ENCODE measurements at regions not wholly inside any gene's neighbourhood (a gene's known extent, or its start where the extent isn't known, plus 50 kb on each side); places are given as distances from the start of the nearest gene placed in this dataset.
A peak's percentile ranks its signal among the peaks of the same experiment; 100 is the strongest.

- in situ Hi-C loops (cut with MboI; ENCODE audit: low pct_unique_long_range_greater_than_20kb, low sequenced_read_pairs): no loop called here
- no peak for DNase-seq
Observed at GRCh38 chr5:148012801-148013200, 51.0 kb upstream of the SPINK5 start.

DNA sequence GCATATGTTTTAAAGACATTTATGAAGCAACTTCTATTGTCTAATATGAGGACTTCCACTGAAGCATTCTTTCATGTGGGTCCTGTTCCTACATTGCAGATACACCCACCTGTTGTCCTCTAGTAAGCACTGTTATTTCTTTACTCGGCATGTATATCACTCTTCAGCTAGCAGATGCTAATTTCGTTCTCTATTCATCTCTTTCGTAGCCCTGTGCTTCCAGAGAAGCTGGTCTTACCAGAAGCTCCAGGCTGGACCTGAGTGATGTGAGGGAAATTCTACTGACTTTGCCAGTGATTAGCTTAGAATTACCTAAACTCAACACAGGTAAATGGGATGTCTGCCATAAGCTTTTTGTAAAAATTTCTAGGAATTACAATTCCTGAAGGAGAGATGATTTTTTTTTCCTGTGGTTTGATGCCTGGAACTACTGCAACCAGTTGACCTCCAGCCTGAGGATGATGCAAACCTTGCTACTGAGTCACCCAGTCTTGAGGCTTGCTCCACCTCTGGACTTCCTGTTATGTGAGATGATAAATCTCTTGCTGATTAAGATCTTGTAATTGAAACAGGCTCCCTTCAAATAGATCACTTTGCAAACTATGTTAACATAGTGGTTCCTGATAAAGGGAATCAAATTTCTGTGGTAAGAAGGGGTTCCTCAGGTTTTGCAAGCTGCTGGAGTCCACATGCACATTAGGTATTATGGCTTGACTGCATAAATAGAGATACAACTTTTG lies 52.2 kb upstream of the SPINK5 start:
- DNase-seq: no peak
- in situ Hi-C loops (cut with MboI; ENCODE audit: low pct_unique_long_range_greater_than_20kb, low sequenced_read_pairs): no loop called here

- DNase-seq: peak; percentile 1
- in situ Hi-C loops (cut with MboI; ENCODE audit: low pct_unique_long_range_greater_than_20kb, low sequenced_read_pairs): no loop called here
Observed at GRCh38 chr5:148005788-148006520, 57.8 kb upstream of the SPINK5 start.

DNA sequence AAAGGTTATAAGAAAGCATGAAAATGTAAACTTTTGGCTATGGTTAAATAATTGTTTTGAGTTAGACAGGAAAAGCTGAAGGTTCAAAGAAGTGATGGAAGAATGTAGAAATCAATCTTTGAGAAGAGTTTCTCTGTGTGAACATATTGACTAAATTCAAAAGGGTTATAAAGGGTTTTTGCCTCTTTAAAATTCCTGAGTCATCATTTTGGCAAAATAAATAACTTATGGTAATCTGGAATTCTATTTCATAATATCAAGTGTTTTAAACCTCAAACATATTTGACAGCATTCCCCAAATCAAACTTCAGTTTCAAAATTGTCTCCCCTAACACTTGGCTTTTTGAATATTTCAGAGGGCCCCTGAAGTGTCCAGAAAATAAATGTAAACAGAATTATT lies 60.6 kb upstream of the SPINK5 start:
- in situ Hi-C loops (cut with MboI; ENCODE audit: low pct_unique_long_range_greater_than_20kb, low sequenced_read_pairs): no loop called here

DNA sequence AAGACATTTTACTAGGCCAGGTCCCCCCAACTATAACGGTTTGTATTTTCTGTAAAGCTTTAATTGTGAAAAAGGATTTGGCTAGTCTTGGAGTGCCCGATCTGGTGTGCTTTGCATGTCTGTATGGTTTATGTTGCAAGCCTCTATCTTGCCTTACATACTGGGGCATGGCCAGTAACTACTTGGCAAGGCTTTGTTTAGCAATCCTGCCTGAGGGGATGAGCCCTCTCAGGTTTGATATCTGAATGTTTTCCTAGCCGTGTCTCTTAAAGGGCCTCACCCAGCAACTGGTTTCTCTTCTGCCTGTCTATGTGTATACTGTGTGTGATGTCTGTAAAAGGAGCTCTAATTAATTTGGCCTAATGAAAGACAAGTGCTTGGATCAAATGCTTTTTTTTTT lies 61.3 kb upstream of the SPINK5 start:
- in situ Hi-C loops (cut with MboI; ENCODE audit: low pct_unique_long_range_greater_than_20kb, low sequenced_read_pairs): no loop called here
- no peak for DNase-seq

More for the DNA sequence above, 60.6 kb upstream of the SPINK5 start:
- no peak for DNase-seq

DNA sequence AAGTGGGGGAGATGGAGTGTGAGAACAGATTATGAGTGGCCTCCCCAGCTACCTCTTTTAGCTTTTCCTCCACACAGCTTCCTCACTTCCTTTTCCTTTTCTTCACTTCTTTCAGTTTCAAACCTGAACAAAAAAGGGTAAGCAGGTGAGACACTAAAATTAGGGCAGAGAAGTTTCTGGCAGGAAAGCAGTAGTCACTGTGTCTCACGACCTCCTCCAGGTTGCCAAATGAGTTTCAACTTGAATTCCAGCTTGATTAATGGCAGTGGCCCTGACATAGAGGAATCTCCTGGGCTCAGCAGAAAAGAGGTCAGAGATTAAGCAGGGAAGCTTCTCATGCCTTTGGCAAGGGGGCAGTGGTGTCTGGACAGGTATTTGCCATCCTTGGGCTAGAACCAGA lies 63.7 kb upstream of the SPINK5 start:
- in situ Hi-C loops (cut with MboI; ENCODE audit: low pct_unique_long_range_greater_than_20kb, low sequenced_read_pairs): no loop called here
- no peak for DNase-seq

GRCh38 chr5:147998704-147999103 lies 65.1 kb upstream of the SPINK5 start:
- in situ Hi-C loops (cut with MboI; ENCODE audit: low pct_unique_long_range_greater_than_20kb, low sequenced_read_pairs): no loop called here
- no peak for DNase-seq

GRCh38 chr5:147997486-147997885 lies 66.3 kb upstream of the SPINK5 start:
- in situ Hi-C loops (cut with MboI; ENCODE audit: low pct_unique_long_range_greater_than_20kb, low sequenced_read_pairs): no loop called here
- no peak for DNase-seq

- in situ Hi-C loops (cut with MboI; ENCODE audit: low pct_unique_long_range_greater_than_20kb, low sequenced_read_pairs): no loop called here
- no peak for DNase-seq
Observed at GRCh38 chr5:147996379-147996778, 67.4 kb upstream of the SPINK5 start.

DNA sequence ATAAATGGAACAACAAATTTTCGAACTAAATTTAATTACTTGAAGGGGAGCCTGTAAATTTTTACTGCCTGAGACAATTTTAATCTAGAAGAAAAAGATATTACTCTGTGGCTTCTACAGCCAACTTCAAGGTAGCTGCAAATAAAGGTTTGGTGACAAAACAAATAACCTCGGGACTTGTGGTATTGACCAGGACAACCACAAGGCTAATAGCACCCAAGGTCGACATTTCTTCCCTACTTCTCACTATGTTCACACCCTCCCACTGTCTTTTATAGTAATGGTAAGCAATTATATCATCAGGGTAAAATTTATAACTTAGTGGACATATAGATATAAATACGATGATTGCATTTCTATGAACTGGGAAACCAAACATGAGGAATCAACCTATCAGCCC lies 67.9 kb upstream of the SPINK5 start:
- in situ Hi-C loops (cut with MboI; ENCODE audit: low pct_unique_long_range_greater_than_20kb, low sequenced_read_pairs): no loop called here
- DNase-seq: no peak

DNA sequence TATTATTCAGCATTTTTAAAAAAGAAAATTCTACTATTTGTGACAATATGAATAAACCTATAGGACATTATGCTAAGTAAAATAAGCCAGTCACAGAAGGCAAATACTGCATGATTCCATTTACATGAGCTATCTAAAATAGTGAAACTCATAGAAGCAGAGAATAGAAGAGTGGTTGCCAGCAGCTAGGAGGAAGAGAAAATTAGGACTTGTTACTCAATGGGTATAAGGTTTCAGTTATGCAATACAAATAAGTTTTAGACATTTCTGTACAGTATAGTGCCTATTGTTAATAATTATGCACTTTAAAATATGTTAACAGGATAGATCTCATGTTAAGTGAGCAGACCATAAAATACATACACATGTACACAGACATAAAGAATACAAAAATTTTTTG lies 73.8 kb upstream of the SPINK5 start:
- no peak for DNase-seq

DNA sequence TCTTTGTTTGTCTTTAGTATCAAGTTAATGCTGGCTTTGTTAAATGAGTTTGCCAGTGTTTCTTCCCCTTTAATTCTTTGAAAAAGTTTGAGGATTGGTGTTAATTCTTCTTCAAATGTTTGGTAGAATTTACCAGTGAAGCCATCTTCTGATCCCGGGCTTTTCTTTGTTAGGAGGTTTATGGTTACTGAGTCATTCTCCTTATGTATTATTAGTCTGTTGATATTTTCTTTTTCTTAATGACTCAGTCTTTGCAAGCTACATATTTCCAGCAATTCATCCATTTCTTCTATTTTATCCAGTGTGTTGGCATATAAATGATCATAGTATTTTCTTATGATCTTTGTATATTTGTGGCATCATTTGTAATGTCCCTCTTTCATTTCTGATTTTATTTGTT lies 74.5 kb upstream of the SPINK5 start:
- in situ Hi-C loops (cut with MboI; ENCODE audit: low pct_unique_long_range_greater_than_20kb, low sequenced_read_pairs): no loop called here
- no peak for DNase-seq

More for the DNA sequence above, 73.8 kb upstream of the SPINK5 start:
- in situ Hi-C loops (cut with MboI; ENCODE audit: low pct_unique_long_range_greater_than_20kb, low sequenced_read_pairs): no loop called here

GRCh38 chr5:147986134-147986757 lies 77.5 kb upstream of the SPINK5 start:
- in situ Hi-C loops (cut with MboI; ENCODE audit: low pct_unique_long_range_greater_than_20kb, low sequenced_read_pairs): no loop called here
- no peak for DNase-seq

GRCh38 chr5:147985608-147986007 lies 78.2 kb upstream of the SPINK5 start:
- in situ Hi-C loops (cut with MboI; ENCODE audit: low pct_unique_long_range_greater_than_20kb, low sequenced_read_pairs): no loop called here
- no peak for DNase-seq

DNA sequence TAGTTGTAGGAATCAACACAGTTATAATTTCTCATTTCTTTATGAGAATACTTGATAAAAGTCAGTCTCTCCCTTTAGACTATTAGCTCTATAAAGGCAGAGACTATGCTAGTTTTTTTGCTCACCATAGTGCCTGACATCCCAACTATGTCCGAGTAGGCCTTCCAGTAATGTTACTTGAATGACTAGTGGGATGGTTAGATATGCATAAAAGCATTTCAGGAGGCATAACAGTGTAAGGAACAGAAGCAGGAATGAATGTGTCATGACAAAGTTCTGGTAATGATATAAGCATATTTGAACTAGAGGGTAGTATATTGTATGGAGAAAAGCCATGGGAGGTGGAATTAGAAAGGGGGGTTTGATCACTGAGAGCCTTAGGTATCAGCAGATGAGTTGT lies 77.4 kb upstream of the C5orf46 start:
- DNase-seq: no peak
- in situ Hi-C loops (cut with MboI; ENCODE audit: low pct_unique_long_range_greater_than_20kb, low sequenced_read_pairs): no loop called here

GRCh38 chr5:147981074-147981473 lies 74.7 kb upstream of the C5orf46 start:
- in situ Hi-C loops (cut with MboI; ENCODE audit: low pct_unique_long_range_greater_than_20kb, low sequenced_read_pairs): no loop called here
- no peak for DNase-seq

DNA sequence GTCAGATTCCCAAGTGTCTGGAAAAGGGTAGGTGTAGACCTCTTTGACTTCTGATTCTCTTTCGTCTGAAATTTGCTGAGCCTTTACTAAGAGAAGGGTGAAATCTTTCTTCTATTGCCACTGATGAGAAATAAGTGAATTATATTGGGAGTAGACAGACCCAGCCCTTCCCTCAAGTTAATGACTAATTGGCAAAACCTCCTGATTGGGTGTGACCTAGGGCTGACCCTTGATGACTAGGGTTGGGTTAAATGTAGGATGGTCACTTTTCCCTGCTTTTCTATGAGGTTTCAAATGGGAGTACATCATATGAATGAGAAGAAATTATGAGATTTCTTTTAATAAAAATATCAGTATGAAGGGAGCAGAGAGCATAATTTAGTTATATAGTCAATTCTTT lies 73.4 kb upstream of the C5orf46 start:
- in situ Hi-C loops (cut with MboI; ENCODE audit: low pct_unique_long_range_greater_than_20kb, low sequenced_read_pairs): no loop called here
- DNase-seq: no peak

GRCh38 chr5:147972076-147972840 lies 65.9 kb upstream of the C5orf46 start:
- in situ Hi-C loops (cut with MboI; ENCODE audit: low pct_unique_long_range_greater_than_20kb, low sequenced_read_pairs): no loop called here
- no peak for DNase-seq

GRCh38 chr5:147971472-147971871 lies 65.1 kb upstream of the C5orf46 start:
- in situ Hi-C loops (cut with MboI; ENCODE audit: low pct_unique_long_range_greater_than_20kb, low sequenced_read_pairs): no loop called here
- DNase-seq: no peak

DNA sequence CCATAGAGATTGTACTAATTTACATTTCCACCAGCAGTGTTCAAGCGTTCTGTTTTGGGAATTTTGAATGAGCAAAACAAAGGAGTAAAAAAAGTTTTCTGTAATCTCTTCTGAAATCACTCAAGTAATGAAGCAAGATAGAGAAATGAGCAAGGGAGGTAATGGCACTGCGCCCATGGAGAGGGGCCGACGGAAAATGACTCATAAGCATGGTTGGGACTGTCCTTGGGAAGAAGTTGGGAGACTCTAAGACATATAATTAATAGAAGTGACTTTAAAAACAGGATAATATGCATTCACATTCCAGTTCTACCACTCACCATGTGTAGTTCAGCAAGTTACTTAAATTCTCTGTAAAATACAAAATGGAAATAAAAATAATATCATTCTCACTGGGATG lies 62.5 kb upstream of the C5orf46 start:
- in situ Hi-C loops (cut with MboI; ENCODE audit: low pct_unique_long_range_greater_than_20kb, low sequenced_read_pairs): no loop called here
- no peak for DNase-seq

Data from KBM-7 (cell line).